SK-N-SH (cell line): ENCODE measurements at regions not wholly inside any gene's neighbourhood (a gene's known extent, or its start where the extent isn't known, plus 50 kb on each side); places are given as distances from the start of the nearest gene placed in this dataset.

ENCODE experiments used
- CTCF ChIP-seq: fragments of 200-600 bp; sonication (generic); IDR thresholded peaks from 2 replicates; pipeline ENCODE4 v1.6.1; 2017; ENCODE audit warnings: antibody characterized with exemption, mild to moderate bottlenecking, moderate library complexity
- FOXM1 ChIP-seq: IDR thresholded peaks from 2 replicates; pipeline ENCODE4 v1.4.0; 2012; ENCODE audit warnings: low read depth, mild to moderate bottlenecking
- GABPA ChIP-seq: IDR thresholded peaks from 2 replicates; pipeline ENCODE4 v1.4.0; 2012; ENCODE audit warnings: low read depth, mild to moderate bottlenecking
- POLR2AphosphoS5 ChIP-seq: IDR thresholded peaks from 2 replicates; pipeline ENCODE4 v1.6.1; 2012; ENCODE audit warnings: low read depth, low read length
- YY1 ChIP-seq: IDR thresholded peaks from 2 replicates; pipeline ENCODE4 v1.4.0; 2012; ENCODE audit warnings: low read depth, mild to moderate bottlenecking
- TF ChIP-seq, protein P1 (sequence below): IDR thresholded peaks from 2 replicates; pipeline ENCODE4 v1.4.0; 2012; ENCODE audit warnings: low read depth

DNA sequence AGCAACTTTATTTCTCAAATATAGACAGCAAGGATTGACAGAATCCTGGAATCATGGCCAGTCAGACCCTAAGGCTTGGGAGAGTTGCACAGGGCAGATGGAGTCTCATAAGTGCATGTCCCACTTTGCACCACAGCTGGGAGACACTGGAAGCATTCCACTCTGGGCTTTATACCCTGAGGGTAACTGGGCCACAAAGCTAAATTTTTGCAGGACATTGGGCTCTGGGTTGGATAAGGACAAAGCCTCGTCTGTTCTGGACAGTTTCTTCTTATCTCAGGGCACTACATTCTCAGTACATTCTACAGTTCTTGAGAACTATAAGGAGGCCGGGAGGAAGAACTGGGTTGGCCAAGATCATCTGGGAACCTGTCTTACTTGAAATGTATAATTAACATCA lies 158.3 kb upstream of the IGFBP3 start:
- TF ChIP-seq YY1 (no peak), POLR2AphosphoS5 (no peak), GABPA (no peak), CTCF (no peak), FOXM1 (no peak)
- TF ChIP-seq, protein P1, sequence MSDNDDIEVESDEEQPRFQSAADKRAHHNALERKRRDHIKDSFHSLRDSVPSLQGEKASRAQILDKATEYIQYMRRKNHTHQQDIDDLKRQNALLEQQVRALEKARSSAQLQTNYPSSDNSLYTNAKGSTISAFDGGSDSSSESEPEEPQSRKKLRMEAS: no peak
